ENCODE measurements at regions not wholly inside any gene's neighbourhood (a gene's known extent, or its start where the extent isn't known, plus 50 kb on each side); places are given as distances from the start of the nearest gene placed in this dataset.
"Not testable (repeated sequence)": the region's sequence is repeated elsewhere in the genome, so short reads cannot be mapped to it uniquely, and the experiment has no call there.

DNA sequence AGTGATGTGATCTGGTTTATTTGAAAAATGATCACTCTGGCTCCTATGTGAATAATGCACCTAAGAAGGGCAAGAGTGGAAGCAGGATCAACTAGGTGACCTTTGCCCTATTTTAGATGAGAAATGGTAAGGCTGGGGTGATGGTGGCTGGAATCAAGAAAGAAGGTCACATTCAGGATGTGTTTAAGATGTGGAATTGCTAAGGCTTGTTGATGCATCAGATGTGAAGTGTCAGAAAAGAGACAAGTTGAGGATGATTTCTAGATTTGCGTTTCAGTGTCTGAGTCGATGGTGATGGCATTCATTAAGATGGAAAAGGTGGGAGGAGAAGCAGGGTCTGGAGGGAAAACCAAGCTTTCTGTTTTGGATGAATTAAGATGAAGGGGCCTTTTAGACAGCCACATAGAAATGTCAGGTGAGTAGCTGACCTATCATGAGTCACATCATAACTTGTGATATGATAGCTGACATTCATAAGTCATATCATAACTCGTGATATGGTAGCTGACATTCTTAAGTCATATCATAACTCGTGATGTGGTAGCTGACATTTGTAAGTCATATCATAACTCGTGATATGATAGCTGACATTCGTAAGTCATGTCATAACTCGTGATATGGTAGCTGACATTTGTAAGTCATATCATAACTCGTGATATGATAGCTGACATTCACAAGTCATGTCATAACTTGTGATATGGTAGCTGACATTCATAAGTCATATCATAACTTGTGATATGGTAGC lies 101.2 kb upstream of the SEC11C start:
- DNase-seq (ENCODE audit: low read depth in 2 of 2): no peak

- DNase-seq (ENCODE audit: low read depth in 2 of 2): not testable (repeated sequence)
Observed at GRCh38 chr18:59039040-59039320, 100.7 kb upstream of the SEC11C start.

DNA sequence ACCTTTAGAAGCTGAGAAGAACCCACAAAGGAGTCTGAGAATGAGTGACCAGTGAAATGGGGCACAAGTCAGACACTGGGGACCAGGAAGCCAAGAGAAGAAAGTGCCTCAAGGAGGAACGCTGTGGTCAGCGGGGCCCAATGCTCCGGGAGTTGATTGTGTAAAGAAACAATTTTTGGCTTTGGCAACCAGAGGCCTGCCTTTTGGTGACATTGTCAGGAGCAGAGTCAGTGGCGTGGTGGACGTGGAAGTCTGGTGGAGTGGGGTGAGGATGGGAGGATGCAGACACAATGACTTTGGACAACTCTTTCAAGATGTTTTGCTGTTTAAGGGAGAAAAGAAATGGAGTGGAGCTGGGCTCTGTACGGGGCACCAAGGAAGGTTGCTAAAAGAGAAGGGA lies 100.2 kb upstream of the SEC11C start:
- no peak for DNase-seq (ENCODE audit: low read depth in 2 of 2)

- no peak for DNase-seq (ENCODE audit: low read depth in 2 of 2)
Observed at GRCh38 chr18:59040770-59041148, 98.9 kb upstream of the SEC11C start.

DNA sequence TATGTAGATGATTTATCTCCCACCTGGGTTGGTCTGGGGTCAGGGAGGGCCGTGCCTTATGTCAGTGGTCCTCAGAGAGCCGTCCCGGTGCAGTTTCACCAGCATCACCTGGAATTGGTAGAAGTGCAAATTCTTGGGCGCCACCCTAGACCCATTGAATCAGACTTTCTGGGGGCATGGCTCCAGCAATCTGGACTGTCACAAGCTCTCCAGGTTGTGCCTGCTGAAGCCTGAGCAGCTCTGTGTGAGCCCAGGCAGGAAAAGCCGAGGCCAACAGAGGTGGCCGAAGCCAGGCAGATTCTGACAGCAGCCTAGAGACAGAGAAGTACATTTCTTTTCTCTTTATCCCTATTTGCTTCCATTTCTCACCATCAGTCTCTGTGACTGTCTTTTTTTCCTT lies 98.4 kb upstream of the SEC11C start:
- no peak for DNase-seq (ENCODE audit: low read depth in 2 of 2)

DNA sequence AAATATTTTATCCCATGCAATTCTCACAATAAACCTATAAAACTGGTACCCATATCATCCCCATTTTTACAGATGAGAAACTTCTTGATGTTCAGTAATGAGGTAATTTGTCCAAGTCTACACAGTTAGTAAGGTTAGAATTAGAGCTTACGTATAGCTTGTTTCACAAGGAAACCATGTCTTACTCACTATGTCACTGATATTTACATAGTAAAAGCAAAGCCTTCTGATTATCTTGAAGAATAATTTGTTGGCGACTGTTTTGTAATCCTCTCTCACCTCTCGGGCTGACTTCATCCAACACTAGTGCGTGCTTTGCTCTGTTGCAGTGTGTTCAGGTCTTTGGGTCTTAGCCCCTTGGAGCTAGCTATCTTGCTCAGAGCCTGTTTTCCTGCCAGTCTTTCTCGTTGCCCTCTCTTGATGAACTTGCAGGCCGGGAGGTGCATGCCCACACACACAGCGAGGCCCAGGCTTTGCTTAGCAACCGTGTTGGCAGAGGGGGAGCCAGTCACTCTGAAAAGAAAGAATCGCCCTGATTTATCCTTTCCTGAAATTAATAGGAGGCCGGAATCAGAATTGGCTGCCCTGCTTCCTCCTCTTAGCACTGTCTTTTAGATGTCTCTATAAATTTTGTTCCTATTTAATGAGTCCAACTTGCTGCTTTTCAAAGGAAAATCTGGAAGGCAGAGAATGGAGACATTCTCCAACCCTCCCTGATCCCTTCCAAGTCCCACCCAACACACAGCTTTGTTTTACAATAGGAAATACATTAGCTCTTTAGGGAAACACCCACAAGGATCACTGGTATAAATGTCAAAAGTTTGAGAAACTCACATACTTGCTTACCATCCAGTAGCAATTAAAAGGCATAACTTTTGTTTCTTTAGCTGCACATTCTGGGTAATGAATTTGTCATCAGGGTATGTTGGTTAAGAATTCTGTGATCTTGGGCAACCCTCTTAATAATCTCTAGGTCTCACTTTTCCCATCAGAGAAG lies 97.6 kb upstream of the SEC11C start:
- no peak for DNase-seq (ENCODE audit: low read depth in 2 of 2)

DNA sequence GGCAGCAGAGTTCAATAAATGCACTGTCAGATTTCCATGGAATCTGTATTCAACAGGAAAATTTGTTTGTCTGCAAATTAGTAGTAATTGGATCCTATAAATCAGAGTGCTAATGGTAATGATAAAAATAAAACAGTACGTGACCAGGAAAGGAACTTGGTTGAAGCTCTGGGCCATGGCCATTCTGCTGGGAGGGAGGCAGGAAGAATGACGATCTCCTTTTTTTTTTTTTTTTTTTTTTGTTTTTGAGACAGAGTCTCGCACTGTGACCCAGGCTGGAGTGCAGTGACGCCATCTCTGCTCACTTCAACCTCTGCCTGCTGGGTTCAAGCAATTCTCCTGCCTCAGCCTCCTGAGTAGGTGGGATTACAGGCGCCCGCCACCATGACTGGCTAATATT lies 94.8 kb upstream of the SEC11C start:
- DNase-seq (ENCODE audit: low read depth in 2 of 2): no peak

GRCh38 chr18:59047321-59048047 lies 92.2 kb upstream of the SEC11C start:
- DNase-seq (ENCODE audit: low read depth in 2 of 2): no peak

GRCh38 chr18:59048048-59048363 lies 91.7 kb upstream of the SEC11C start:
- DNase-seq (ENCODE audit: low read depth in 2 of 2): no peak

- DNase-seq (ENCODE audit: low read depth in 2 of 2): no peak
Observed at GRCh38 chr18:59048378-59048777, 91.3 kb upstream of the SEC11C start.

DNA sequence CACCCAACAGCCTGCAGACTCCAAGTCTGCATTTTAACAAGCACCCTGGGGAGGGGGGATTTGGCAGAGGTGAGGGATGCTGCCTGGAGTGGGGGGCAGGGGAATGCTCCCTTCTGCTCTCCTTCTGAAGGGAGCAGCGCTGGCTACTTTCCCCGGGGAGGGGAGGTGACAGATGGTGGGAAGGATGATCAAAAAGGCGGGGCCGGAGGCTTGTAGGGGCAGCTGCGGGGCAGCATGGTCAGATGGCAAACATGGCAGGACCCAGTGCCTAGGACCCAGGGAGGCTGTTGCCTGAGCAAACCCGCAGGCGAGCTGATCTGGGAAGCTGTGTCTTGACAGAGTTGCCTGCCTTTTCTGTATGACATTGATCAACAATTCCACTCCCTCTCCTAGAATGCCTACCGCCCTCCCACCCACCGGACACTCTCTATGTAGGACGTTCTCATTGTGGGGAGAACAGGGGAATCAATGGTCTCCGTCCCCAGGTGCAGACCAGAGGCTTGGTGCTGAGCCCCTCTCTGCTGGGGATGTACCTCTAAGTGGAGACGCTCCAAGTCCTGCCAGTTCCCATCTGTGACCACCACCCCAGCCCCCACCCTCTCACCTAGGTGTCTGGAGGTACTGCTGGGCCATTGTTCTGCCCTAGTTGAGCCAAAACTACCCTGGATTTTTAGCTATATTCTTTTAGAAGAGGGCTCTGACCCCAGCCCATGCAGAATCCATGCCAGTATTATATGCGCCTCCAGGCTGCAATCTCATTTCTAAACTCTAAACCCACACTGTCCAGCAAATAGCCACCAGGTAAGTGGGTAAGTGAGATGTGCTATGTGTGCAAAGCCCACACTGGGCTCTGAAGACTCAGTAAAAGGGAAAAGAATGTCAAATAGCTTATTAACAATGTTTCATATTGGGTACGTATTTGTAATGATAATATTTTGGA lies 89.7 kb upstream of the SEC11C start:
- no peak for DNase-seq (ENCODE audit: low read depth in 2 of 2)

GRCh38 chr18:59050661-59051057 lies 89.0 kb upstream of the SEC11C start:
- DNase-seq (ENCODE audit: low read depth in 2 of 2): no peak

DNA sequence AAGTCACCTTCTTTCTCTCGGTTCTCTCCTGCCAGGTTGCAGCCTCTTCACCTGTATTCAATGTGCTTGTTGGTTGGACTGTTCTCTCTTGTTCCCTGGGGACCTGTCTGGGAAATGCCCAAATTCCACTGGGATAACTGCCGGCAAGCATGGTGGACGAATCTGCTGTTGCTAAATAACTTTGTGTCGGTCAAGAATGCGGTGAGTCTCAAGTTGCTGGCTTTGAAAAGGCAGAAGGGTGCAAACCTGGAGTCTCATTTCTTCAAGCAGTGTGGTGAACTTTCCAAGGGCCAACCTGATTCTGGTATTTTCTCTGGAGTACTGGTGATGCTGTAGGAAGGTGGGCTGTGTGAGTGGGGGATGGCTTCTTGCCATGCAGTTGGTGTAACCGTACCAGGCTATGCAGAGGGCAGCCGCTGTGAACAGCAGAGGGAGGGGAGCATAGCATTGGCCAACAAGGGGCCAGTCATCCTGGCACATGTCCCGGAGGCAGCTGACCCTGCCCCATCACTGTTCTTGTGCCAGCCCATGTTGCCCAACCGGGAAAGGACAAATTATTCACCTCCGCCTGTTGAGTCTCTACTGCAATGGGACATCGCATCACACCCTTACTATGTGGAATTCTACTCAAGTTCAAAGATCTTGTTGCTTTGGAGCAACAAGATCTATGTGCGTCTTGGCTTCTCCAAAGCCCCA lies 88.1 kb upstream of the SEC11C start:
- no peak for DNase-seq (ENCODE audit: low read depth in 2 of 2)

GRCh38 chr18:59052965-59053820 lies 86.5 kb upstream of the SEC11C start:
- no peak for DNase-seq (ENCODE audit: low read depth in 2 of 2)

DNA sequence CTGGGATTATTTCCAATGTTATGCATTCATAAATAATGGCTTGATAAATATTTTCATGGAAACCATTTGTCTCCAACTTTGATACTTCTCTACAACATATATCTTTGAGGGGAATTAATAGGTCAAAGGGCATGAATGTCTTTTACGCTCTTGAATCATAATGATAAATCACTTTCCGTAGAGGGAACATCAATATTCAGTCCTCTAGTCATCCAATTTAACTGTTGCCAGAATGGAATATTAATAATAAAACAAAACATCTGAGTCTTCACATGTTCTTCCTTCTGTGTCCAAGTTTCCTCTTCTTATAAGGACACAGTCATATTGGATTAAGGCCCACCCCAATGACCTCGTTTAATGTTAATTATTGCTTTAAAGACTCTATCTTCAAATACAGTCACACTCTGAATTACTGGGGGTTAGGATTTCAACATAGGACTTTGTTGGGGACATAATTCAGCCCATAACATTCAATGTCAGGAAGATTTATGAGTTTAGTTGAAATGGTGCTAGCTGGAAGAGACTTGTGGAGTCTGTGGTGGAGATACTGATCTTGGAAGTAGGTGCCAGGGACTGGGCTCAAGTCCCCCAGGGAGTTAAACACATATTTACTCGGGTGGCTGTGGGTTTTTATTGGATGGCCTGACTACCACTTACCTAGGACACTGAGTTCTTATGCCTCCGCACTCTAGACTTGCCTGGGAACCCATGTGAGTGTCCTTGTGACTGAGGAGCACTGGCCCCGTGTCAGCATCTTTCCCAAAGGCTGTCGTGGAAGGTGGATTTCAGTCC lies 85.0 kb upstream of the SEC11C start:
- no peak for DNase-seq (ENCODE audit: low read depth in 2 of 2)

GRCh38 chr18:59055345-59056032 lies 84.2 kb upstream of the SEC11C start:
- no peak for DNase-seq (ENCODE audit: low read depth in 2 of 2)

GRCh38 chr18:59056706-59057492 lies 82.8 kb upstream of the SEC11C start:
- DNase-seq (ENCODE audit: low read depth in 2 of 2): no peak

DNA sequence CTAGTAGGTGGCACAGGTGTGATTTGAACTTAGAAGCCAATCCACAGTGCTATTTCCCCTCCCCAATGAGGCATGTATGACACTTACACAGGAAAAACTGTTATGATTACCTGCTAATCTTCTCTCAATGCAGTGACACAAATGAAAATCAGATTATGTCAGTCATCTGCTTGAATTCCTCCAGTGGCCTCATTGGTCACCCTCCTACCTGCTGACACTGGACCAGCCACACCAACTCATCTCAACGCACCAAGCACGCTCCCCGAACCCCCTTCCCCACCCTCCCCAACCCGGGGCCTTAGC lies 82.2 kb upstream of the SEC11C start:
- no peak for DNase-seq (ENCODE audit: low read depth in 2 of 2)

All from stimulated activated CD8-positive, alpha-beta memory T cell treated with anti-CD3 and anti-CD28 coated beads, Interleukin-15, amount 100 ng/mL, for 4 hours (primary cell).